Activated T-helper 2 cell treated with anti-CD3 and anti-CD28 coated beads, Interferon-gamma antibody, Interleukin-2, Interleukin-4, amounts not matched to agents 10 μg/mL and 5 μg/mL and 100 μg/mL, durations not matched to agents 14 hours and 24 hours and 36 hours (primary cell): ENCODE measurements at regions not wholly inside any gene's neighbourhood (a gene's known extent, or its start where the extent isn't known, plus 50 kb on each side); places are given as distances from the start of the nearest gene placed in this dataset.

Source experiments
- DNase-seq: peaks from one replicate; pipeline ENCODE4 v3.0.0; 2021; ENCODE audit warnings: low spot score
- H3K27ac Mint-ChIP-seq: one replicate; pipeline ENCODE4 v1.8.0; 2021; ENCODE audit warnings: mixed read lengths
- H3K27me3 Mint-ChIP-seq: one replicate; pipeline ENCODE4 v1.8.0; 2021; ENCODE audit warnings: low read depth, mixed read lengths
- H3K36me3 Mint-ChIP-seq: one replicate; pipeline ENCODE4 v1.8.0; 2021; ENCODE audit warnings: low read depth, mixed read lengths
- H3K4me1 Mint-ChIP-seq: one replicate; pipeline ENCODE4 v1.8.0; 2021; ENCODE audit warnings: low read depth, mixed read lengths
- H3K4me3 Mint-ChIP-seq: one replicate; pipeline ENCODE4 v1.8.0; 2021; ENCODE audit warnings: low read depth, mild to moderate bottlenecking, moderate library complexity, mixed read lengths
- H3K9me3 Mint-ChIP-seq: one replicate; pipeline ENCODE4 v1.8.0; 2021; ENCODE audit warnings: mixed read lengths
- intact Hi-C: fragments of 100-400 bp; cut with micrococcal nuclease; formaldehyde crosslinking; loops from one replicate; pipeline ENCODE4 v1.15.1; 2023

GRCh38 chr7:93013446-93014061 is 104.2 kb downstream of the SAMD9 start:
- H3K9me3 Mint-ChIP-seq = no peaks in the 10 kb centered on the region
- no peaks in the 10 kb centered on the region for H3K36me3 Mint-ChIP-seq
- peaks cover 21% of the 10 kb centered on the region for H3K27me3 Mint-ChIP-seq
- no peak overlapping the region for H3K4me3 Mint-ChIP-seq
- DNase-seq = no peak
- H3K4me1 Mint-ChIP-seq = peaks cover 11% of the 10 kb centered on the region
- H3K27ac Mint-ChIP-seq = no peak overlapping the region
- intact Hi-C loops = no loop called here

DNA sequence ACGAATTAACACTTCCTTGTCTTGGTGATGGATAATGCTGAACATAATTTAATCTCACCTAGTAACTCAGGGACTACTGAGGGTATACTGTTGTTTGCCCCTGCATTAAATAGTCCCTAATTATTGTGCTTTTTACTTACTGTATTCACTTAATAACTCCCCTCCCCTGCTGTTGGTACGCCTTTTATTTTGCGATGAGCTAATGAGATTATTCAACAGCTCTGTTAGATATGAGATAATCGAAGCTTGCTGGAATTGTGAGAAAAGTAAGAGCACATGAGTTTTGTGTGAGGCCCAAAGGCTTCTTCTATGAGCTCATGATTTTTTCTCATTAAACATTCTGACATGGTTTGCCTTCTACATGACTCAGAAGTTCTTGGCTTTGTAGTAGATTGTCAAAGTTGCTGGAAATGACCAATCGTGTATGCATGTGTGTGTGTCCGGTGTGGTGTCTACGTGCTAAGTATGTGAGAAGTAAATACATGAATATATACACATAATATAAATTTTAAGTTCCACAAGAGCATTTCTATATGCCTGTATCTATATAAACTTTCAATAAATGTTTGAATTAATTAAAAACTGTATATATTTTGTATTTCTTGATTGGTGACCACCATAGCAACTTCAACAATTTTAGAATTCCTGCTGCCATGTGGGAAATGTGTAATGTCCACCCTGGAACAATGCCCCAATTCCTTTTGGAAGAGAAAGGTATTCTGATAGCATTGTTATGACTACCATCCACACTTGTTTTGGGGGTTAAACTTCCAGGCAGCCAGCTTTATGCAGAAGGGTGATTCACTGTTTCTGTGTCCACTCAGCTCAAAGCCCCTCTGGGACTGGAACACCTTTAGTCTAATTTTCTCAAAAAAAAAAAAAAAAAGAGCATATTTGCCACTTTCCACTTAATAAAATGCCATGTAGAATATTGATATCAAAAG is 106.2 kb downstream of the SAMD9 start:
- no peak overlapping the region for H3K27ac Mint-ChIP-seq
- H3K36me3 Mint-ChIP-seq = no peaks in the 10 kb centered on the region
- H3K9me3 Mint-ChIP-seq = no peaks in the 10 kb centered on the region
- no peak overlapping the region for H3K4me3 Mint-ChIP-seq
- peaks cover 8% of the 10 kb centered on the region for H3K4me1 Mint-ChIP-seq
- peaks cover 21% of the 10 kb centered on the region for H3K27me3 Mint-ChIP-seq
- DNase-seq = no peak
- intact Hi-C loops = no loop called here

GRCh38 chr7:93008833-93009232 is 108.9 kb downstream of the SAMD9 start:
- intact Hi-C loops = no loop called here
- H3K4me1 Mint-ChIP-seq = no peaks in the 10 kb centered on the region
- H3K27ac Mint-ChIP-seq = no peak overlapping the region
- H3K36me3 Mint-ChIP-seq = no peaks in the 10 kb centered on the region
- peaks cover 22% of the 10 kb centered on the region for H3K27me3 Mint-ChIP-seq
- no peak for DNase-seq
- H3K9me3 Mint-ChIP-seq = no peaks in the 10 kb centered on the region
- H3K4me3 Mint-ChIP-seq = no peak overlapping the region

DNA sequence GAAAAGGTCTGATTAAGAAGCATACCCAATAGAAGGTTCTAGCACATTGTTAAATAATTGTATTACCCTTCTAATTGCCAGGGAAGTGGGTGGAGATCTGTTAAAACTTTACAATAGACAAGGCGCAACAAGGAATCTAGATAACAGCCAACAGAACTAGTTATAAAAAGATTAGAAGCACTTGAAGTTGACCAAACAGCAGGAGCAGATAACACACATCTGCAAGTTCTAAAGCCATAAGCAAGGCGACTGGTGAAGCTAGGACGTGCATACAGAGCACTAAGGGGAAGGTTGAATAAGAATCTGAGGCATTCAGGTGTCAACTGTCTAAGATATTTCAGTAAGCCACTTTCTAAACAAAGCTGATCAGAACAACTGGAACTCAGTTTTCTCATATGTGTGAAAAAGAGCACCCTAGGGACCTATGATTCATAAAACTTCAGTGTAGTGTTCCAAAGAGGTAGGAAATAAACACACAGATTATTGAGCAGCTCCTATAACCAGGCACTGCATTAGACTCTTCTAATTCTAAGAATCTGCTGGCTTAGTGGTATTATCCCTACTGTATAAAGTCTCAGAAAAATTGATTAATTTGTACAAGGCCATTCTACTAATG is 111.2 kb downstream of the SAMD9 start:
- no peaks in the 10 kb centered on the region for H3K9me3 Mint-ChIP-seq
- intact Hi-C loops = no loop called here
- no peaks in the 10 kb centered on the region for H3K36me3 Mint-ChIP-seq
- H3K4me3 Mint-ChIP-seq = no peak overlapping the region
- no peak for DNase-seq
- no peak overlapping the region for H3K27ac Mint-ChIP-seq
- H3K4me1 Mint-ChIP-seq = no peaks in the 10 kb centered on the region
- H3K27me3 Mint-ChIP-seq = peaks cover 21% of the 10 kb centered on the region

GRCh38 chr7:93004906-93005305 is 112.9 kb downstream of the SAMD9 start:
- H3K9me3 Mint-ChIP-seq = no peaks in the 10 kb centered on the region
- intact Hi-C loops = no loop called here
- peaks cover 10% of the 10 kb centered on the region for H3K27me3 Mint-ChIP-seq
- no peak overlapping the region for H3K4me3 Mint-ChIP-seq
- H3K4me1 Mint-ChIP-seq = no peaks in the 10 kb centered on the region
- no peaks in the 10 kb centered on the region for H3K36me3 Mint-ChIP-seq
- H3K27ac Mint-ChIP-seq = no peak overlapping the region
- no peak for DNase-seq

DNA sequence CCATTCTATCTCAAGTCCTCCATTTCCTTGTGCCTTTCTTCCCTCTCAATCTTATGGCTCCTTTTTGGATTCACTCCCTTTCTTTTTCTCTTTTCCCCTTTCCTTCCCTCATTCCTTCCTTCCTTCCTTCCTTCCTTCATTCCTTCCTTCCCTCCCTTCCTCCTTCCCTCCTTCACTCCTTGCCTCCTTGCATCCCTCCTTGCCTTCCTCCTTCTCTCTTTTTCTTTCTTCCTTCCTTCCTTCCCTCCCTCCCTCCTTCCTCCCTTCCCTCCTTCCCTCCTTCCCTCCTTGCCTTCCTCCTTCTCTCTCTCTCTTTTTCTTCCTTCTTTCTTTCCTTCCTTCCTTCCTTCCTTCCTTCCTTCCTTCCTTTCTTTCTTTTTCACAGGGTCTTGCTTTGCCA is 120.1 kb downstream of the SAMD9 start:
- Mint-ChIP-seq H3K27me3 (peaks cover 10% of the 10 kb centered on the region), H3K36me3 (no peaks in the 10 kb centered on the region), H3K4me1 (no peaks in the 10 kb centered on the region), H3K27ac (no peak overlapping the region), H3K9me3 (no peaks in the 10 kb centered on the region), H3K4me3 (no peak overlapping the region)
- intact Hi-C loops = no loop called here
- DNase-seq = no peak

DNA sequence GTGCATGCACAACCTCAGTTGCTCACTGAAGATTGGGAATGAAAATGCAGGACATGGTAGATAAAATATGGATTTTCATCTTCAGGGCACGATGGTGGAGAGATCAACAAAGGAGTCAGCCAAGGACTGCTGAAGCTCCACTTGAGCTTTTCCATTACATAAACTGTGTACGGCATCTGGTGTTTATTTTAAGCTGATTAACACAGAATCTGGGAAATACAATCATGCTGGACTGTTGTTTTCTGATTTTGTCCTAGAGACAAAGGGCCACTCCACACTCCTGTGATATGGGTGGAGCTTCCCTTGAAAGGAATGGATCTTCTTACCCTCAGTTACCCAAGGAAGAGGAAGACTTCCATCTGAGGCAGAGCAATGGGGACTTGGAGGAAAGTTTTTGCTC is 120.6 kb downstream of the SAMD9 start:
- no peaks in the 10 kb centered on the region for H3K4me1 Mint-ChIP-seq
- intact Hi-C loops = no loop called here
- no peak for DNase-seq
- H3K9me3 Mint-ChIP-seq = no peaks in the 10 kb centered on the region
- no peaks in the 10 kb centered on the region for H3K36me3 Mint-ChIP-seq
- peaks cover 10% of the 10 kb centered on the region for H3K27me3 Mint-ChIP-seq
- H3K4me3 Mint-ChIP-seq = no peak overlapping the region
- no peak overlapping the region for H3K27ac Mint-ChIP-seq

GRCh38 chr7:92994901-92995300 is 122.9 kb downstream of the SAMD9 start:
- intact Hi-C loops = no loop called here
- H3K4me3 Mint-ChIP-seq = no peak overlapping the region
- H3K36me3 Mint-ChIP-seq = no peaks in the 10 kb centered on the region
- peaks cover 10% of the 10 kb centered on the region for H3K27me3 Mint-ChIP-seq
- H3K9me3 Mint-ChIP-seq = no peaks in the 10 kb centered on the region
- no peaks in the 10 kb centered on the region for H3K4me1 Mint-ChIP-seq
- no peak overlapping the region for H3K27ac Mint-ChIP-seq
- DNase-seq = no peak

- no peaks in the 10 kb centered on the region for H3K9me3 Mint-ChIP-seq
- no peak overlapping the region for H3K4me3 Mint-ChIP-seq
- no peak overlapping the region for H3K27ac Mint-ChIP-seq
- no peaks in the 10 kb centered on the region for H3K36me3 Mint-ChIP-seq
- intact Hi-C loops = no loop called here
- DNase-seq = no peak
- peaks cover 2% of the 10 kb centered on the region for H3K27me3 Mint-ChIP-seq
- H3K4me1 Mint-ChIP-seq = no peaks in the 10 kb centered on the region
Observed at GRCh38 chr7:92992932-92993331, 124.8 kb downstream of the SAMD9 start.

- H3K27ac Mint-ChIP-seq = no peak overlapping the region
- H3K36me3 Mint-ChIP-seq = no peaks in the 10 kb centered on the region
- intact Hi-C loops = no loop called here
- H3K4me1 Mint-ChIP-seq = no peaks in the 10 kb centered on the region
- H3K4me3 Mint-ChIP-seq = no peak overlapping the region
- no peaks in the 10 kb centered on the region for H3K9me3 Mint-ChIP-seq
- H3K27me3 Mint-ChIP-seq = peaks cover 2% of the 10 kb centered on the region
- DNase-seq = no peak
Observed at GRCh38 chr7:92992483-92992882, 125.3 kb downstream of the SAMD9 start.

GRCh38 chr7:92991190-92991589 is 126.6 kb downstream of the SAMD9 start:
- Mint-ChIP-seq H3K36me3 (no peaks in the 10 kb centered on the region), H3K4me3 (no peak overlapping the region), H3K27me3 (peaks cover 2% of the 10 kb centered on the region), H3K27ac (no peak overlapping the region), H3K4me1 (no peaks in the 10 kb centered on the region), H3K9me3 (no peaks in the 10 kb centered on the region)
- intact Hi-C loops = no loop called here
- DNase-seq = no peak

DNA sequence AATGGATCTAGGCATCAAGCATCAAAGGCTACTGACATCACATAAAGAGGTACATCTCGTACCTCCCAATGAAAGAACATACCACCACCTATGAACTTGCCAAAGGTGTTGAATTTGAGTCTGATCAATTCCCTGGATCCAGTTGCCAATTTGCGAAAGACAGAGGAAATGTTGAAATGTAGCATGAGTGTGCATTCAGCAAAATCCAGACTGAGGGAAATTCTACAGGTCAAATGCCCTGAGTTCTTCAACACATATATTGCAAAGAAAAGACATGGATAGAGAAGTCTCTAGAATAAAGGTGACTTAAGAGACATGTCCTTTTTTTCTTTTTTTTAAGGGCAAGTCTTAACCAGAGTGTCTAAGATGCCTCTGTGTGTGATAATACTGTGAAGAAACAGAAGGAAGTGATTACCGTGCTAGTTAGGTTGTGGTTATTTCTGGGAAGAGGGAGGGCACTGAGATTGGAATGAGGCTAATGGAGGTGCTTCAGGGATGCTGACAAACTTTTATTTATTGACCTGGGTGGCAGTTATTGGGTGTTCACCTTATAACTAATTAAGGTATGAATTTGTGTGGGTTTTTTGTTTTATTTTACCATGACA is 128.7 kb downstream of the SAMD9 start:
- H3K36me3 Mint-ChIP-seq = no peaks in the 10 kb centered on the region
- intact Hi-C loops = no loop called here
- H3K4me3 Mint-ChIP-seq = no peak overlapping the region
- H3K27me3 Mint-ChIP-seq = peaks cover 2% of the 10 kb centered on the region
- no peak overlapping the region for H3K27ac Mint-ChIP-seq
- H3K9me3 Mint-ChIP-seq = no peaks in the 10 kb centered on the region
- DNase-seq = no peak
- no peaks in the 10 kb centered on the region for H3K4me1 Mint-ChIP-seq

GRCh38 chr7:92988051-92988450 is 129.7 kb downstream of the SAMD9 start:
- intact Hi-C loops = no loop called here

More at GRCh38 chr7:92988051-92988450, 129.7 kb downstream of the SAMD9 start:
- Mint-ChIP-seq H3K27ac (no peak overlapping the region), H3K27me3 (peaks cover 5% of the 10 kb centered on the region), H3K4me1 (no peaks in the 10 kb centered on the region), H3K4me3 (no peak overlapping the region), H3K36me3 (no peaks in the 10 kb centered on the region), H3K9me3 (peaks cover 4% of the 10 kb centered on the region)
- no peak for DNase-seq
